Right atrium auricular region (tissue), 2 donors: ENCODE measurements at regions not wholly inside any gene's neighbourhood (a gene's known extent, or its start where the extent isn't known, plus 50 kb on each side); places are given as distances from the start of the nearest gene placed in this dataset.

ENCODE experiments used
- DNase-seq: peaks from one replicate; pipeline ENCODE4 v3.0.0-alpha.2; 2019; ENCODE audit warnings: low spot score
- H3K27ac ChIP-seq, 2 donors: fragments of 200-600 bp; sonication (generic); 1 replicate in 1 of 2; 2 replicates in 1 of 2; pipeline ENCODE4 v1.5.1; 2016 to 2019
- H3K27me3 ChIP-seq, 2 donors: fragments of 200-600 bp; sonication (generic); one replicate each; pipeline versions ENCODE4 v1.5.1 to v1.6.0; 2017 to 2019
- H3K36me3 ChIP-seq: fragments of 200-600 bp; sonication (generic); one replicate; pipeline ENCODE4 v1.5.1; 2016
- H3K4me1 ChIP-seq, 2 donors: fragments of 200-600 bp; sonication (generic); one replicate each; pipeline versions ENCODE4 v1.5.1 to v1.6.0; 2017 to 2019
- H3K4me3 ChIP-seq, 2 donors: fragments of 200-600 bp; sonication (generic); 1 replicate in 1 of 2; 2 replicates in 1 of 2; pipeline ENCODE4 v1.5.1; 2017 to 2019; ENCODE audit warnings: mild to moderate bottlenecking in 1 of 2, moderate library complexity in 1 of 2
- H3K9me3 ChIP-seq, 2 donors: fragments of 200-600 bp; sonication (generic); one replicate each; pipeline ENCODE4 v1.5.1; 2019
- TF ChIP-seq, protein P1 (sequence below), 2 donors: fragments of 200-600 bp; sonication (generic); IDR thresholded peaks; one replicate each; pipeline ENCODE4 v1.5.1; 2019; ENCODE audit warnings: antibody characterized with exemption in 2 of 2

DNA sequence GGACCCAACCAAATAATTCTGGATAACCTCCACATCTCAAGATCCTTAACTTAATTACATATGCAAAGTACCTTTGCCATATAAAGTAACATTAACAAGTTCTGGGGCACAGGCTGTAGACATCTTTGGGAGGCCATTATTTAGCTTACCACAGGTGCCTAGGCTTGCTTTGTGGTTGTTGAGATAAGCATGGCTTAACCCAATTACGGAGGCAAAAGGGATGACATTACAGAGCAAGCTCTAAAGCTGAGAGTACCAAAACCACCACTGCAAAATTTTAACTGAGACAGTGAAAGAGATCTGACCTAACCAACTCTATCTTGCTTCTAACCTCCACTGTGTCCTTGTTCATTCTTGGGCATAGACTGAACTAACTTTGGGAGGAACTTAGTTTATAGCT lies 502.9 kb upstream of the ATXN8OS start:
- H3K4me1 ChIP-seq, result no peaks in the 10 kb centered on the region
- DNase-seq, result no peak

DNA sequence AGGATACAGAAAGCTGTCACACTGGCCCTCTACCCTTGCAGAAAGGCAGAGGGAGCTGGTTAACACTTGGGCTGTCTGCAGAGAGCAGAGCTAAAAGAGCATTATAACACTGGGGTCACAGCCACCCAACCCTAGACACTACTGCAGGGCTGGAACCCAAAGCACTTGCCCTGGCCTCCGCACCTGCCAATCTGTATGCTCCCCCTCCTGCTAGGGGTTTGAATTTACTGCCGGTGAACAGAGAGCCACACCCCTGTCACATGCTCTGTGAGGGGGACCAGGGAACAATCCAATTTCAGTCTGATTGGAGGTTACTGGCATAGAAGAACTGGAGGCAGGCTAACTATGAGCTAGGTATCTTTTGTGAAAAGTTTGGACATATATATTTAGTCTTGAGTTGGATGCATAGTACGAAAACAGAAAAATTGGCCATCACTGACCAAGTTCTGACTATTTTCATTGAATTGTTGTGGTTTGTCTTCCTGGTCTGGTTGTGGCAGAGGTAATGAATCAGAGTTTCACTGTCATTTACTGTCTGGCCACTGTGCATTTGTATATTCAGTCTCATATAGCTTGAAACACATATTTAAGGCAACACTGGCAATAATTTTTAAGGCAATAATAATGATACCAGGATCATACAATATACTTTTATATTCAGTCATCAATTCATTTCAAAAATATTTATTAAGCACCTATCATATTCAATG lies 504.3 kb upstream of the ATXN8OS start:
- no peaks in the 10 kb centered on the region for H3K4me1 ChIP-seq
- no peak overlapping the region for H3K27ac ChIP-seq
- H3K36me3 ChIP-seq, result no peaks in the 10 kb centered on the region
- H3K9me3 ChIP-seq, result no peaks in the 10 kb centered on the region
- H3K27me3 ChIP-seq, result no peaks in the 10 kb centered on the region
- TF ChIP-seq, protein P1, sequence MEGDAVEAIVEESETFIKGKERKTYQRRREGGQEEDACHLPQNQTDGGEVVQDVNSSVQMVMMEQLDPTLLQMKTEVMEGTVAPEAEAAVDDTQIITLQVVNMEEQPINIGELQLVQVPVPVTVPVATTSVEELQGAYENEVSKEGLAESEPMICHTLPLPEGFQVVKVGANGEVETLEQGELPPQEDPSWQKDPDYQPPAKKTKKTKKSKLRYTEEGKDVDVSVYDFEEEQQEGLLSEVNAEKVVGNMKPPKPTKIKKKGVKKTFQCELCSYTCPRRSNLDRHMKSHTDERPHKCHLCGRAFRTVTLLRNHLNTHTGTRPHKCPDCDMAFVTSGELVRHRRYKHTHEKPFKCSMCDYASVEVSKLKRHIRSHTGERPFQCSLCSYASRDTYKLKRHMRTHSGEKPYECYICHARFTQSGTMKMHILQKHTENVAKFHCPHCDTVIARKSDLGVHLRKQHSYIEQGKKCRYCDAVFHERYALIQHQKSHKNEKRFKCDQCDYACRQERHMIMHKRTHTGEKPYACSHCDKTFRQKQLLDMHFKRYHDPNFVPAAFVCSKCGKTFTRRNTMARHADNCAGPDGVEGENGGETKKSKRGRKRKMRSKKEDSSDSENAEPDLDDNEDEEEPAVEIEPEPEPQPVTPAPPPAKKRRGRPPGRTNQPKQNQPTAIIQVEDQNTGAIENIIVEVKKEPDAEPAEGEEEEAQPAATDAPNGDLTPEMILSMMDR (IDR thresholded peaks at IDR 0.05), result no peak
- H3K4me3 ChIP-seq, result no peak overlapping the region
- no peak for DNase-seq

More for the DNA sequence above, 502.9 kb upstream of the ATXN8OS start:
- no peaks in the 10 kb centered on the region for H3K27me3 ChIP-seq
- no peak overlapping the region for H3K27ac ChIP-seq
- TF ChIP-seq, protein P1 (IDR thresholded peaks at IDR 0.05), result no peak
- H3K9me3 ChIP-seq, result no peaks in the 10 kb centered on the region
- no peak overlapping the region for H3K4me3 ChIP-seq
- H3K36me3 ChIP-seq, result no peaks in the 10 kb centered on the region

DNA sequence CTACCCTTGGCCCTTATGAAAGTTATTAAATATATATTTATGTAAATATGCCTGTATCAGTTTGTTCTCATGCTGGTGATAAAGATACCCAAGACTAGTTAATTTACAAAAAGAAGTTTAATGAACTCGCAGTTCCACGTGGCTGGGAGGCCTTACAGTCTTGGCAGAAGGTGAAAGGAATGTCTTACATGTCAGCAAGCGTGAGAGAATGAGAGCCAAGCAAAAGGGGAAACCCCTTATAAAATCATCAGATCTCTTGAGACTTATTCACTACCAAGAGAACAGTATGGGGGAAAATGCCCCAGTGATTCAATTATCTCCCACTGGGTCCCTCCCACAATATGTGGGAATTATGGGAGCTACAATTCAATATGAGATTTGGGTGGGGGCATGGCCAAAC lies 506.0 kb upstream of the ATXN8OS start:
- no peak overlapping the region for H3K4me3 ChIP-seq
- TF ChIP-seq, protein P1 (IDR thresholded peaks at IDR 0.05), result no peak
- no peak for DNase-seq
- H3K27ac ChIP-seq, result no peak overlapping the region
- H3K36me3 ChIP-seq, result no peaks in the 10 kb centered on the region
- no peaks in the 10 kb centered on the region for H3K27me3 ChIP-seq
- H3K4me1 ChIP-seq, result no peaks in the 10 kb centered on the region
- H3K9me3 ChIP-seq, result no peaks in the 10 kb centered on the region

DNA sequence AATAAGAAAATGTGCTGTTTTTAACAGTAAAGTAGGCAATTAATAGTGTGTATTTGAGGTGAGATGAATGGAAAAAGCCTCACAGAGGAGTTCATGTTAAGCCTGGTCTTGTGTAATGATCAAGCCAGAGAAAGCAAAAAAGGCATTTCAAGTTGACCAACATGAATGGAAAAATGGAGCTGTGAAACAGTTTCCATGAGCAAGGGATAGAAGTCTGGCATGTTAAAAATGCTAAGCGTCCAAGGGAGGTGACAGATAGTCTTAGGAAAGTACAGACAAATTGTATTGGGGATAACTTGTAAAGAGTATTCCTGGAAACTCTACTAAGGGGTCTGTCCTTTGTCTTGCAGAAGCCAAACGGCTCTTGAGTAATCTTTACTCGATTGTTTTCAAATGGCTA lies 506.8 kb upstream of the ATXN8OS start:
- Histone ChIP-seq H3K4me3 (no peak overlapping the region), H3K4me1 (no peaks in the 10 kb centered on the region), H3K27me3 (no peaks in the 10 kb centered on the region), H3K36me3 (no peaks in the 10 kb centered on the region), H3K27ac (no peak overlapping the region), H3K9me3 (no peaks in the 10 kb centered on the region)
- no peak for DNase-seq
- TF ChIP-seq, protein P1 (IDR thresholded peaks at IDR 0.05), result no peak

DNA sequence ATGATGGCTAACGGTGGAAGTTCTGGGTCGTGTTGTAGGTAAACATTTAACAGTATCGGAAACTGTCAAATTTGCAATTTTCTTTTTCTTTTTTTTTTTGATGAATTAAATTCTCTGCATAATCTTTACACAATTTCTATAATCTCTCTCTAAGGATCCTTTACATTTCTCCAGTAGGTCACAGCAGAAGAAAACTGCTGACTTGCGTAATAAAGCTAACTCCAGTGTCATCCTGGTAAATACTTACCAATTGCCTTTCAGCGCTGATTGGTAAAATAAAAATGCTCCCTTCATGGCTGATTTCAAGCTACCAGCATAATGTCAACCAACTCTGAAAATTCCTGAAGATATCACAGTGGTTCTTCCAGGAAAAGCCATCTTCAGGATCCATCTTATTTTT lies 510.5 kb upstream of the ATXN8OS start:
- TF ChIP-seq, protein P1 (IDR thresholded peaks at IDR 0.05), result no peak
- Histone ChIP-seq H3K27ac (no peak overlapping the region), H3K4me1 (no peaks in the 10 kb centered on the region), H3K36me3 (no peaks in the 10 kb centered on the region), H3K27me3 (no peaks in the 10 kb centered on the region), H3K9me3 (no peaks in the 10 kb centered on the region), H3K4me3 (no peak overlapping the region)
- DNase-seq, result no peak

DNA sequence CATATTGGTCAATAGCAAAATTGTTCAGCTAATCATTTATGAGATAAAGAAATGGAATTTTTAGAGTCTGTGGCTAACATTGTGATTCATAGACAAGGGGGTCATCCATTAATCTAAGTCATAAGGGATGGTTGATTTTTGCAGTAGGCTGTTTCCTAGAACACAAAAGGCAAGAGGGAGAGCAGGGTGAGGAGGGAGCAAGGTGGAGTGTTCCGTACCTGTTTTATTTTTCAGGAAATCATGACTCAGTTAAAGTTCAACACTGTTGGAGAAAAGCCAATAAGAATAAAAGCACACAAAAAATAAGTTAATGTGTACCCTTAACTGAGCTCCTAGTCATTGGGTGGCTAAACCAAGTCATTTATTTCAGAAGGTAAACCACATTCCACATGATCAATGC lies 512.4 kb upstream of the ATXN8OS start:
- DNase-seq, result no peak
- no peaks in the 10 kb centered on the region for H3K36me3 ChIP-seq
- TF ChIP-seq, protein P1 (IDR thresholded peaks at IDR 0.05), result no peak

More for the DNA sequence above, 512.4 kb upstream of the ATXN8OS start:
- Histone ChIP-seq H3K4me3 (no peak overlapping the region), H3K9me3 (no peaks in the 10 kb centered on the region), H3K4me1 (no peaks in the 10 kb centered on the region), H3K27ac (no peak overlapping the region), H3K27me3 (no peaks in the 10 kb centered on the region)
